Peyer's patch (tissue), 4 donors: ENCODE measurements at regions not wholly inside any gene's neighbourhood (a gene's known extent, or its start where the extent isn't known, plus 50 kb on each side); places are given as distances from the start of the nearest gene placed in this dataset.

Experiments used
- DNase-seq, 3 donors: peaks; one replicate each; pipeline ENCODE4 v3.0.0-alpha.2; 2017 to 2019
- H3K27ac ChIP-seq, 4 donors: fragments of 200-600 bp; sonication (generic); one replicate each; pipeline ENCODE4 v1.5.1; 2016 to 2019
- H3K27me3 ChIP-seq, 2 donors: fragments of 200-600 bp; sonication (generic); one replicate each; pipeline ENCODE4 v1.5.1; 2019
- H3K36me3 ChIP-seq, 3 donors: fragments of 200-600 bp; sonication (generic); one replicate each; pipeline ENCODE4 v1.5.1; 2016 to 2019
- H3K4me1 ChIP-seq, 4 donors: fragments of 200-600 bp; sonication (generic); one replicate each; pipeline ENCODE4 v1.5.1; 2016 to 2019
- H3K4me3 ChIP-seq, 4 donors: fragments of 200-600 bp; sonication (generic); 1 replicate in 3 of 4; 2 replicates in 1 of 4; pipeline ENCODE4 v1.5.1; 2016 to 2019; ENCODE audit warnings: mild to moderate bottlenecking in 1 of 4
- H3K9me3 ChIP-seq, 4 donors: fragments of 200-600 bp; sonication (generic); one replicate each; pipeline ENCODE4 v1.5.1; 2016 to 2019; ENCODE audit warnings: mild to moderate bottlenecking in 1 of 4
- POLR2A ChIP-seq, 2 donors: fragments of 450-650 bp; IDR thresholded peaks; one replicate each; pipeline ENCODE4 v1.5.1; 2017; ENCODE audit warnings: antibody characterized with exemption in 2 of 2, mild to moderate bottlenecking in 2 of 2, moderate library complexity in 2 of 2
- TF ChIP-seq, protein P1 (sequence below), 6 experiments: fragments of 450-650 bp in 4 of 6; fragments of 200-600 bp in 2 of 6; sonication (generic) in 1 of 6; IDR thresholded peaks; one replicate each; pipeline ENCODE4 v1.5.1; 2017 to 2019; ENCODE audit warnings: antibody characterized with exemption in 6 of 6, mild to moderate bottlenecking in 3 of 6, moderate library complexity in 1 of 6

DNA sequence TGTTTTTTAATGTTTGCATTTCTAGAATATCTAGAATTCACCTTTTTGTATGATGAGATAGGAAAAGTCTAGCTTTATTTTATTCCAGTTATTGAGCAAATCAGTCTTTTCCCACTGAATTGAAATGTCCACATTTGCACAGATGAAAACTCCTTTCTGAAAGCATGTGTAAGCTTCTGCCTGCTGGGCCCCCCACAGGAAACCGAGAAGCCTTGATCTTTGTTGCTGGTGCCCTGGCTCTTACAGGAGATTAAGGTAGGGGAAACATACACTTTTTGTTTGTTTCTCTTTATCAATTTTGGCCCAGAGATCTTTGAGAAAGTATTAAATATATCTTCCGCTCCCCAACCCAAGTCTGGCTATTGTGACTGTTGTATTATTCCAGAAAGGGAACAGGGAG is 87.2 kb upstream of the GNAZ start:
- Histone ChIP-seq H3K27me3 (no peaks in the 10 kb centered on the region), H3K4me1 (no peaks in the 10 kb centered on the region), H3K9me3 (no peaks in the 10 kb centered on the region), H3K36me3 (no peaks in the 10 kb centered on the region), H3K27ac (no peak overlapping the region), H3K4me3 (no peak overlapping the region)
- TF ChIP-seq, protein P1, sequence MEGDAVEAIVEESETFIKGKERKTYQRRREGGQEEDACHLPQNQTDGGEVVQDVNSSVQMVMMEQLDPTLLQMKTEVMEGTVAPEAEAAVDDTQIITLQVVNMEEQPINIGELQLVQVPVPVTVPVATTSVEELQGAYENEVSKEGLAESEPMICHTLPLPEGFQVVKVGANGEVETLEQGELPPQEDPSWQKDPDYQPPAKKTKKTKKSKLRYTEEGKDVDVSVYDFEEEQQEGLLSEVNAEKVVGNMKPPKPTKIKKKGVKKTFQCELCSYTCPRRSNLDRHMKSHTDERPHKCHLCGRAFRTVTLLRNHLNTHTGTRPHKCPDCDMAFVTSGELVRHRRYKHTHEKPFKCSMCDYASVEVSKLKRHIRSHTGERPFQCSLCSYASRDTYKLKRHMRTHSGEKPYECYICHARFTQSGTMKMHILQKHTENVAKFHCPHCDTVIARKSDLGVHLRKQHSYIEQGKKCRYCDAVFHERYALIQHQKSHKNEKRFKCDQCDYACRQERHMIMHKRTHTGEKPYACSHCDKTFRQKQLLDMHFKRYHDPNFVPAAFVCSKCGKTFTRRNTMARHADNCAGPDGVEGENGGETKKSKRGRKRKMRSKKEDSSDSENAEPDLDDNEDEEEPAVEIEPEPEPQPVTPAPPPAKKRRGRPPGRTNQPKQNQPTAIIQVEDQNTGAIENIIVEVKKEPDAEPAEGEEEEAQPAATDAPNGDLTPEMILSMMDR (IDR thresholded peaks at IDR 0.05) = no peak
- no peak for TF ChIP-seq POLR2A (IDR thresholded peaks at IDR 0.05)
- no peak for DNase-seq

DNA sequence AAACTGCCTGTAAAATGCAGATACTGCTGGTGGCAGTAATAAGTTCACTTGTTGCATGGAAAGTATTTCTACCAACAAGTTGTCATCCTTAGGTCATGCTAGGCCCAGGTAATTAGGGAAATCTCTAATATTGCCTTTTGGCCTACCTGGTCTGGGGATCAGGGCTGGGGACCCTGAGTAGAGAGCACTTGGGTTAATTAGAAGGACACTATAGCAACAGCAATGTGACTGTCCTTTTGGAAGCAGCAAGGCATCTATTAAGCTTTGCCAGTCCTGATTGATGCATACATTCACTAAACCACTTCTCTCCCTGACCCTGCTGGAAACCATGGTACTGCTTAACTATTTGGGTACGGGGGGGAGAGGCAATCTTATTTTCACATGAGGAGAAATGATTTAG is 86.5 kb upstream of the GNAZ start:
- TF ChIP-seq, protein P1 (IDR thresholded peaks at IDR 0.05) = no peak
- TF ChIP-seq POLR2A (IDR thresholded peaks at IDR 0.05) = no peak
- Histone ChIP-seq H3K4me1 (no peaks in the 10 kb centered on the region), H3K36me3 (no peaks in the 10 kb centered on the region), H3K27me3 (no peaks in the 10 kb centered on the region), H3K4me3 (no peak overlapping the region), H3K27ac (no peak overlapping the region), H3K9me3 (no peaks in the 10 kb centered on the region)
- DNase-seq = no peak

DNA sequence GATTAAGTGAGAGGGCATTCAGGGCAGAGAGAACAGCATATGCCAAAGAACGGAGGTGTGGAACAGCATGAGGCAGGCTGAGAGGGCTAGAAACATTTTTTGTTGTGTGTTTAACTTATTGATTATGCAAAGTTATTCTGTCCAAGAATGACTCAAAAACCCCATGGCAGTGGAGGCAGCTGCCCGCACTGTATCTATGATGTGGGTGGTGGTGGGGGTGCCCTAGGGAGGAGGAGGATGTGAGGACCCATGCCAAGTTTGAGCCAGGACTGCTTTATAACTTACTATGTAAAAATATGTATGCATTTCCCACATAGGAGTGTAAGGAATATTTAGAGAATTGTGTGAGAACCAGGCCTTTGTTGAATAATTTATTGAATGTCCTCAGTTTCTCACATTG is 85.4 kb upstream of the GNAZ start:
- TF ChIP-seq, protein P1 (IDR thresholded peaks at IDR 0.05) = no peak
- no peak for TF ChIP-seq POLR2A (IDR thresholded peaks at IDR 0.05)
- Histone ChIP-seq H3K36me3 (no peaks in the 10 kb centered on the region), H3K4me1 (no peaks in the 10 kb centered on the region), H3K9me3 (no peaks in the 10 kb centered on the region), H3K27ac (no peak overlapping the region), H3K27me3 (no peaks in the 10 kb centered on the region), H3K4me3 (no peak overlapping the region)
- no peak for DNase-seq

DNA sequence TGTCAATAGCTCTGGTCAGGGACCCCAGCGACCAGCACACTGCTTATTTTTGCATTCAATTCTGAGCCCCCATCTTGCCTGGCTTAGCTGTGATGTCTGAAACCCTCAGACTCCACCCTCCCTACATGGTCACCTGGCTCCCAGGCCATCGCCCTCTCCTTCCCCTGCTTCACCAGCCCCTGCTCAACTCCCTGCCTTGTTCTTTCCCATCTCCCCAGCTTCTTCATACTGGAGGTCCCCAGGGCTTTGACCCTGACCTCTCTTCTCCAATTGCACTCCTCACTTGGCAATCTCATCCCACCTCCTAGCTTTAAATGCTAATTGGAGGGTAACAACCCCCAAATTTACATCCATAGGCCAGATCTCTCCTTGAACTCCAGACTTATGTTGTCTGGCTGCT is 84.3 kb upstream of the GNAZ start:
- Histone ChIP-seq H3K9me3 (no peaks in the 10 kb centered on the region), H3K27ac (no peak overlapping the region), H3K36me3 (no peaks in the 10 kb centered on the region), H3K4me1 (no peaks in the 10 kb centered on the region), H3K27me3 (no peaks in the 10 kb centered on the region), H3K4me3 (no peak overlapping the region)
- TF ChIP-seq, protein P1 (IDR thresholded peaks at IDR 0.05) = no peak
- TF ChIP-seq POLR2A (IDR thresholded peaks at IDR 0.05) = no peak
- DNase-seq = no peak

DNA sequence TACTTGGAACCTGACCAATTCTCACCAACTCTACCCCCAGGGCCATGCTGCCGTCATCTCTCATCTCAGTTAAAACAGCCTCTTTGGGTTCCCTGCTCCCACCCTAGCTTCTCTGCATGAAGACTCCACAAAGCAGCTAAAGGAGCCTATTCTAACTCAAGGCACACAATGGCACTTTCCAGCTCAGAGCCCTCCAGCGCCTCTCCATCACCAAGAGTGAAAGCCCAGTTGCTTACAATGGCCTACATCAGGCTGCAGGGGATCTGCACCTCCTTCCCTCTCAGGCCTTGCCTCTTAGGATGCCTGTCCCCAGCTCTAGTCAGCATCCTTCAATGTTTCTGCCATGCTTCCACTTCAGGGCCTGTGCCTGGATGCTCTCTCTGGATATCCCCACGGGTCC is 83.7 kb upstream of the GNAZ start:
- no peaks in the 10 kb centered on the region for H3K9me3 ChIP-seq
- H3K27me3 ChIP-seq = no peaks in the 10 kb centered on the region
- H3K36me3 ChIP-seq = no peaks in the 10 kb centered on the region
- no peak for TF ChIP-seq POLR2A (IDR thresholded peaks at IDR 0.05)
- H3K4me1 ChIP-seq = no peaks in the 10 kb centered on the region
- no peak overlapping the region for H3K27ac ChIP-seq
- H3K4me3 ChIP-seq = no peak overlapping the region
- no peak for DNase-seq

DNA sequence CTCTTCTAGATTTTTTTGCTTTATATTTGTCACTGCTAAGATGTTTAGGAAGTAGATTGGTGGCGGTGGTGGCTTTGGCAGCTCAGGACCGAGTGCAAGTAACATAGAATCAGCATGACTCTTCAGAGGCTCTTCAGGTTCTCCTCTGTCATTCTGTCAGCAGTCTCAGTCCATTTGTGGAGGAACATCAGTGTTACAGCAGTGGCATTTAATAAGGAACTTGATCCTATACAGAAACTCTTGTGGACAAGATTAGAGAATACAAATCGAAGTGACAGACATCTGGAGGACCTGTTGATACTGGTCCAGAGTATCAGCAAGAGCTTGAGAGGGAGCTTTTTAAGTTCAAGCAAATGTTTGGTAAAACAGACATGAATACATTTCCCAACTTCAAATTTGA is 82.2 kb upstream of the GNAZ start:
- Histone ChIP-seq H3K27ac (no peak overlapping the region), H3K9me3 (no peaks in the 10 kb centered on the region), H3K4me1 (no peaks in the 10 kb centered on the region), H3K36me3 (no peaks in the 10 kb centered on the region), H3K4me3 (no peak overlapping the region), H3K27me3 (no peaks in the 10 kb centered on the region)
- DNase-seq = no peak
- TF ChIP-seq, protein P1 (IDR thresholded peaks at IDR 0.05) = no peak
- TF ChIP-seq POLR2A (IDR thresholded peaks at IDR 0.05) = no peak
